ENCODE measurements at regions not wholly inside any gene's neighbourhood (a gene's known extent, or its start where the extent isn't known, plus 50 kb on each side); places are given as distances from the start of the nearest gene placed in this dataset.

- Mint-ChIP-seq H3K36me3 (no peaks in the 10 kb centered on the region), H3K4me1 (ENCODE audit: unreplicated experiment) (peaks cover 4% of the 10 kb centered on the region), H3K27me3 (no peaks in the 10 kb centered on the region), H3K4me3 (no peak overlapping the region), H3K9me3 (peaks cover 7% of the 10 kb centered on the region), H3K27ac (no peak overlapping the region)
- TF ChIP-seq CTCF (conservative IDR thresholded peaks at IDR 0.05), result no peak
- DNase-seq (ENCODE audit: extremely low spot score, unreplicated experiment), result no peak
These were observed 304.6 kb downstream of the ABCC12 start for GRCh38 chr16:47851146-47851545.

- TF ChIP-seq CTCF (conservative IDR thresholded peaks at IDR 0.05), result no peak
These were observed 306.1 kb downstream of the ABCC12 start for GRCh38 chr16:47849736-47850135.

GRCh38 chr16:47848421-47849109 is 307.2 kb downstream of the ABCC12 start:
- Mint-ChIP-seq H3K27ac (no peak overlapping the region), H3K4me3 (no peak overlapping the region), H3K9me3 (no peaks in the 10 kb centered on the region), H3K27me3 (no peaks in the 10 kb centered on the region), H3K4me1 (ENCODE audit: unreplicated experiment) (no peaks in the 10 kb centered on the region), H3K36me3 (no peaks in the 10 kb centered on the region)
- no peak for TF ChIP-seq CTCF (conservative IDR thresholded peaks at IDR 0.05)
- DNase-seq (ENCODE audit: extremely low spot score, unreplicated experiment), result no peak

More at GRCh38 chr16:47849736-47850135, 306.1 kb downstream of the ABCC12 start:
- Mint-ChIP-seq H3K4me3 (no peak overlapping the region), H3K36me3 (no peaks in the 10 kb centered on the region), H3K9me3 (peaks cover 3% of the 10 kb centered on the region), H3K27ac (no peak overlapping the region), H3K4me1 (ENCODE audit: unreplicated experiment) (no peaks in the 10 kb centered on the region), H3K27me3 (no peaks in the 10 kb centered on the region)
- DNase-seq (ENCODE audit: extremely low spot score, unreplicated experiment), result no peak

GRCh38 chr16:47847220-47847970 is 308.4 kb downstream of the ABCC12 start:
- H3K4me1 Mint-ChIP-seq (ENCODE audit: unreplicated experiment), result no peaks in the 10 kb centered on the region
- no peaks in the 10 kb centered on the region for H3K27me3 Mint-ChIP-seq
- no peak overlapping the region for H3K4me3 Mint-ChIP-seq
- H3K36me3 Mint-ChIP-seq, result no peaks in the 10 kb centered on the region
- DNase-seq (ENCODE audit: extremely low spot score, unreplicated experiment), result no peak
- H3K27ac Mint-ChIP-seq, result no peak overlapping the region
- TF ChIP-seq CTCF (conservative IDR thresholded peaks at IDR 0.05), result no peak
- no peaks in the 10 kb centered on the region for H3K9me3 Mint-ChIP-seq

GRCh38 chr16:47834485-47835024 is 321.2 kb downstream of the ABCC12 start:
- no peak for DNase-seq (ENCODE audit: extremely low spot score, unreplicated experiment)
- Mint-ChIP-seq H3K27me3 (no peaks in the 10 kb centered on the region), H3K4me3 (no peak overlapping the region), H3K4me1 (ENCODE audit: unreplicated experiment) (no peaks in the 10 kb centered on the region), H3K9me3 (peaks cover 7% of the 10 kb centered on the region), H3K27ac (no peak overlapping the region), H3K36me3 (no peaks in the 10 kb centered on the region)
- TF ChIP-seq CTCF (conservative IDR thresholded peaks at IDR 0.05), result no peak
